HEK293T (cell line): ENCODE measurements at regions not wholly inside any gene's neighbourhood (a gene's known extent, or its start where the extent isn't known, plus 50 kb on each side); places are given as distances from the start of the nearest gene placed in this dataset.

Source experiments
- CTCF ChIA-PET: fragments of 350-600 bp; formaldehyde crosslinking; extraction: SDS; loops from one replicate; lab custom pipeline; 2021; ENCODE audit warnings: antibody characterized with exemption, inconsistent platforms; lab: Yijun Ruan, JAX
- POLR2A ChIA-PET: fragments of 350-600 bp; formaldehyde crosslinking; extraction: SDS; loops from one replicate; lab custom pipeline; 2020; ENCODE audit warnings: antibody characterized with exemption, inconsistent platforms; lab: Yijun Ruan, JAX
- DNase-seq: peaks from one replicate; pipeline ENCODE4 v3.0.0; 2012; ENCODE audit warnings: mixed read lengths; ENCODE audit errors: extremely low spot score
- ARNT ChIP-seq: fragments of 450-650 bp; IDR thresholded peaks from 2 replicates; pipeline ENCODE4 v1.6.1; 2017; ENCODE audit warnings: mild to moderate bottlenecking
- BHLHE40 ChIP-seq: fragments of 450-650 bp; IDR thresholded peaks from 2 replicates; pipeline ENCODE4 v1.6.1; 2016; ENCODE audit warnings: mild to moderate bottlenecking, moderate library complexity, borderline replicate concordance
- CTBP1 ChIP-seq: fragments of 450-650 bp; IDR thresholded peaks from 2 replicates; pipeline ENCODE4 v1.6.1; 2016; ENCODE audit warnings: borderline replicate concordance
- ELF4 ChIP-seq: fragments of 450-650 bp; IDR thresholded peaks from 2 replicates; pipeline ENCODE4 v1.6.1; 2017; ENCODE audit warnings: antibody characterized with exemption
- FOXA1 ChIP-seq: fragments of 450-650 bp; IDR thresholded peaks from 2 replicates; pipeline ENCODE4 v1.6.1; 2016; ENCODE audit warnings: mild to moderate bottlenecking
- FOXK2 ChIP-seq: fragments of 450-650 bp; IDR thresholded peaks from 2 replicates; pipeline ENCODE4 v1.6.1; 2016; ENCODE audit warnings: mild to moderate bottlenecking
- FOXM1 ChIP-seq: fragments of 450-650 bp; IDR thresholded peaks from 2 replicates; pipeline ENCODE4 v1.6.1; 2017; ENCODE audit warnings: mild to moderate bottlenecking, borderline replicate concordance
- HDGF ChIP-seq: fragments of 450-650 bp; IDR thresholded peaks from 2 replicates; pipeline ENCODE4 v1.6.1; 2017; ENCODE audit warnings: antibody characterized with exemption, borderline replicate concordance
- L3MBTL2 ChIP-seq: fragments of 450-650 bp; conservative IDR thresholded peaks from 2 replicates; pipeline ENCODE4 v1.6.1; 2016; ENCODE audit warnings: mild to moderate bottlenecking
- LEF1 ChIP-seq: fragments of 450-650 bp; IDR thresholded peaks from 2 replicates; pipeline ENCODE4 v1.6.1; 2017; ENCODE audit warnings: mild to moderate bottlenecking, borderline replicate concordance
- NFRKB ChIP-seq: fragments of 450-650 bp; IDR thresholded peaks from 2 replicates; pipeline ENCODE4 v1.6.1; 2016; ENCODE audit warnings: mild to moderate bottlenecking, moderate library complexity
- PKNOX1 ChIP-seq: fragments of 450-650 bp; IDR thresholded peaks from 2 replicates; pipeline ENCODE4 v1.6.1; 2016
- SP1 ChIP-seq: fragments of 450-650 bp; IDR thresholded peaks from 2 replicates; pipeline ENCODE4 v1.6.1; 2017
- SUZ12 ChIP-seq: fragments of 450-650 bp; IDR thresholded peaks from 2 replicates; pipeline ENCODE4 v1.6.1; 2016; ENCODE audit warnings: mild to moderate bottlenecking
- TARDBP ChIP-seq: fragments of 450-650 bp; IDR thresholded peaks from 2 replicates; pipeline ENCODE4 v1.6.1; 2016
- ZNF384 ChIP-seq: fragments of 450-650 bp; IDR thresholded peaks from 2 replicates; pipeline ENCODE4 v1.6.1; 2016

- POLR2A ChIA-PET, result no interaction called here
- DNase-seq, result no peak
- no peak for TF ChIP-seq LEF1
- no peak for TF ChIP-seq FOXA1
- TF ChIP-seq SP1, result no peak
- no peak for TF ChIP-seq L3MBTL2
- no peak for TF ChIP-seq FOXM1
- TF ChIP-seq BHLHE40, result no peak
- no peak for TF ChIP-seq ZNF384
- TF ChIP-seq FOXK2, result no peak
- TF ChIP-seq ELF4, result no peak
- no peak for TF ChIP-seq HDGF
- no peak for TF ChIP-seq NFRKB
- TF ChIP-seq TARDBP, result no peak
- TF ChIP-seq ARNT, result no peak
- TF ChIP-seq PKNOX1, result no peak
- TF ChIP-seq SUZ12, result no peak
- TF ChIP-seq CTBP1, result no peak
- CTCF ChIA-PET, result no interaction called here
These were observed 1365.7 kb upstream of the GJE1 start for GRCh38 chr6:140766999-140767398.

- TF ChIP-seq ARNT (no peak), ZNF384 (no peak), FOXA1 (no peak), L3MBTL2 (no peak), SUZ12 (no peak), SP1 (no peak), TARDBP (no peak), LEF1 (no peak), FOXK2 (no peak), PKNOX1 (no peak), HDGF (no peak), FOXM1 (no peak), NFRKB (no peak), CTBP1 (no peak), ELF4 (no peak), BHLHE40 (no peak)
- ChIA-PET CTCF (no interaction called here), POLR2A (no interaction called here)
- no peak for DNase-seq
These were observed 1374.4 kb upstream of the GJE1 start for GRCh38 chr6:140758169-140758877.

GRCh38 chr6:140752234-140752633, 1377.8 kb upstream of the CITED2 start:
- TF ChIP-seq FOXK2 (no peak), ELF4 (no peak), ARNT (no peak), FOXA1 (no peak), ZNF384 (no peak), SUZ12 (no peak), LEF1 (no peak), BHLHE40 (no peak), HDGF (no peak), NFRKB (no peak), TARDBP (no peak), L3MBTL2 (no peak), FOXM1 (no peak), PKNOX1 (no peak), CTBP1 (no peak), SP1 (no peak)
- DNase-seq, result no peak
- ChIA-PET POLR2A (no interaction called here), CTCF (no interaction called here)

- no peak for TF ChIP-seq ZNF384
- TF ChIP-seq FOXA1, result no peak
- no peak for TF ChIP-seq TARDBP
- no peak for TF ChIP-seq ELF4
- no peak for TF ChIP-seq NFRKB
- no peak for TF ChIP-seq HDGF
- TF ChIP-seq PKNOX1, result no peak
- no peak for TF ChIP-seq BHLHE40
- CTCF ChIA-PET, result no interaction called here
- POLR2A ChIA-PET, result no interaction called here
- DNase-seq, result no peak
These were observed 1372.7 kb upstream of the CITED2 start for GRCh38 chr6:140747114-140747513.

- TF ChIP-seq ARNT (no peak), ZNF384 (no peak), SP1 (no peak), FOXM1 (no peak), TARDBP (no peak), L3MBTL2 (no peak), ELF4 (no peak), PKNOX1 (no peak), LEF1 (no peak), FOXA1 (no peak)
- CTCF ChIA-PET, result no interaction called here
- POLR2A ChIA-PET, result interaction anchor here (0.6 kb wide), 1 partner anchor 398 kb away, joined by 3 read pairs; no protein-coding TSS in a partner anchor
- no peak for DNase-seq
These were observed 1370.3 kb upstream of the CITED2 start for GRCh38 chr6:140744659-140745320.
